ENCODE measurements at regions not wholly inside any gene's neighbourhood (a gene's known extent, or its start where the extent isn't known, plus 50 kb on each side); places are given as distances from the start of the nearest gene placed in this dataset.

DNA sequence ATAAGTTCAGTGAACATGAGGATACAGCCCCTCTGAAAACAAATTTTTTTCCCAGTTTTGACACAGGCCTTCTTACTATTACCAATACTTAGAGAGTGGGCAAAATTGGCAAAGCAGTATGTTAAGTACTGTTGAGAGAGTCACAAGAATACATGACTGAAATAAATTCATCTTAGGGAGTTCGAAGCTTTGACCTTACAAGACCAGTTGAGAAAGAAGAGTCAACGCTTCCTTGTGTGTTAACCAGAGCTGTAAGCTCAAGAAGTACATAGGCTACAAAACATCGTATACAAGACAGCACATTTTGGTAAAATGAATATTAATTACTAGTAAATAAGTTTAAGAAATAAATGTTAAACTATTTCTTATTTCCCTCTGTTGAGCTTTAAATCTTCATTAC lies 164.4 kb upstream of the RORA start:
- peaks cover 7% of the 10 kb centered on the region for H3K27me3 Mint-ChIP-seq
- H3K27ac Mint-ChIP-seq: no peak overlapping the region
- TF ChIP-seq, protein P1, sequence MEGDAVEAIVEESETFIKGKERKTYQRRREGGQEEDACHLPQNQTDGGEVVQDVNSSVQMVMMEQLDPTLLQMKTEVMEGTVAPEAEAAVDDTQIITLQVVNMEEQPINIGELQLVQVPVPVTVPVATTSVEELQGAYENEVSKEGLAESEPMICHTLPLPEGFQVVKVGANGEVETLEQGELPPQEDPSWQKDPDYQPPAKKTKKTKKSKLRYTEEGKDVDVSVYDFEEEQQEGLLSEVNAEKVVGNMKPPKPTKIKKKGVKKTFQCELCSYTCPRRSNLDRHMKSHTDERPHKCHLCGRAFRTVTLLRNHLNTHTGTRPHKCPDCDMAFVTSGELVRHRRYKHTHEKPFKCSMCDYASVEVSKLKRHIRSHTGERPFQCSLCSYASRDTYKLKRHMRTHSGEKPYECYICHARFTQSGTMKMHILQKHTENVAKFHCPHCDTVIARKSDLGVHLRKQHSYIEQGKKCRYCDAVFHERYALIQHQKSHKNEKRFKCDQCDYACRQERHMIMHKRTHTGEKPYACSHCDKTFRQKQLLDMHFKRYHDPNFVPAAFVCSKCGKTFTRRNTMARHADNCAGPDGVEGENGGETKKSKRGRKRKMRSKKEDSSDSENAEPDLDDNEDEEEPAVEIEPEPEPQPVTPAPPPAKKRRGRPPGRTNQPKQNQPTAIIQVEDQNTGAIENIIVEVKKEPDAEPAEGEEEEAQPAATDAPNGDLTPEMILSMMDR (conservative IDR thresholded peaks at IDR 0.05): no peak
- peaks cover 4% of the 10 kb centered on the region for H3K4me1 Mint-ChIP-seq (ENCODE audit: unreplicated experiment)
- H3K9me3 Mint-ChIP-seq: no peaks in the 10 kb centered on the region
- H3K36me3 Mint-ChIP-seq: no peaks in the 10 kb centered on the region
- no peak overlapping the region for H3K4me3 Mint-ChIP-seq
- DNase-seq (ENCODE audit: extremely low spot score, unreplicated experiment): no peak

DNA sequence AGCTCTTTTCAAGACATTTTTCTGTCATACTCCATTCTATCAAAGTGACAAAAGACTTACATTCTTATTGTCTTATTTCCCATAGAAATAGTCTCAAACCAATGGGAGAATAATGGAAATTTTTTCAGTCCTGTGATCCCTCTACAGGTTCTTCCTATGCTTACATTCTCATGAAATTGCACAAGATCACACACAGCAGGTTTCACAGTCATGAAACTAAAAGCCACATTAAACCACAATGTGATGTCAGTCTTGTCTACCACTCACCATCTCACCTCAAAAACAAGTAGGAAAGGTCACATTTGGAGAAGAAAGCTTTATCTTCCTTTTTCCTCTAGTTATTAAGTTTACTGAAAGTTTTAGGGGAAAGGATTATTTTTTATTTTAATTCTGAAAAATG lies 161.0 kb upstream of the RORA start:
- peaks cover 4% of the 10 kb centered on the region for H3K4me1 Mint-ChIP-seq (ENCODE audit: unreplicated experiment)
- H3K9me3 Mint-ChIP-seq: peaks cover 2% of the 10 kb centered on the region
- H3K36me3 Mint-ChIP-seq: no peaks in the 10 kb centered on the region
- no peak for DNase-seq (ENCODE audit: extremely low spot score, unreplicated experiment)
- H3K4me3 Mint-ChIP-seq: no peak overlapping the region
- H3K27me3 Mint-ChIP-seq: peaks cover 9% of the 10 kb centered on the region
- H3K27ac Mint-ChIP-seq: no peak overlapping the region
- TF ChIP-seq, protein P1 (conservative IDR thresholded peaks at IDR 0.05): no peak

DNA sequence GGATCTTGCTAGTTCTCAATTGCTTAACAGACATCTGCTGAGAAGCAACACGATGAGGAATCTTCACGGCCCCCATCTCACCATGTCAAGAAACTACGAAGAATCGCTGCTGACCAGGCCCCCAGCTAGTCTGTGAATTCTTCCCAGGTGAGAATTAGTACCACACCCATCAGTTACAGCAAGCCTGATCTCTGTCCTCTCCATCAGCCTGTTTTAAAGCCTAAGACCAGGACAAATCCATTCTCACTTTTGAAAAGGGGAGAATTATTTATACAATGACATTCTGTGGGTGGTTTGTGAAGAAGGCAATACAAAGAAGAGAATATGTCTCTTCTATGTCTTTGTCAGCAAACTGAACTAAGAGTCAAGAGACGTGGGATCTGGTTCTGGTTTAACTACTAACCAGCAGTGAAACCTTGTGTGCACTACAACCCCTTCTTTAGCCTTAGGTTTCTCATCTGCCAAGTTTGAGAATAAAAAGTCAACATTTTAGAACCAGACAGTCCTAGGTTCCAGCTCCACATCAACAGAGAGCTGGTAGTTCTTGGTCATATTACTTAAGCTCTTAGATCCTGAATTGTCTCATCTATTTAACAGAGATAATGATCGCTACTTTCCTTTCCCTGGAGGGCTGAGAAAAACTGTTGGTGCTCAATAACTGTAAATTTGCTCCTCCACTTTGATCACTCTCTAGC lies 160.4 kb upstream of the RORA start:
- peaks cover 5% of the 10 kb centered on the region for H3K9me3 Mint-ChIP-seq
- H3K4me3 Mint-ChIP-seq: no peak overlapping the region
- peaks cover 4% of the 10 kb centered on the region for H3K4me1 Mint-ChIP-seq (ENCODE audit: unreplicated experiment)
- H3K36me3 Mint-ChIP-seq: no peaks in the 10 kb centered on the region
- DNase-seq (ENCODE audit: extremely low spot score, unreplicated experiment): no peak
- TF ChIP-seq, protein P1 (conservative IDR thresholded peaks at IDR 0.05): no peak
- H3K27ac Mint-ChIP-seq: no peak overlapping the region
- peaks cover 11% of the 10 kb centered on the region for H3K27me3 Mint-ChIP-seq

DNA sequence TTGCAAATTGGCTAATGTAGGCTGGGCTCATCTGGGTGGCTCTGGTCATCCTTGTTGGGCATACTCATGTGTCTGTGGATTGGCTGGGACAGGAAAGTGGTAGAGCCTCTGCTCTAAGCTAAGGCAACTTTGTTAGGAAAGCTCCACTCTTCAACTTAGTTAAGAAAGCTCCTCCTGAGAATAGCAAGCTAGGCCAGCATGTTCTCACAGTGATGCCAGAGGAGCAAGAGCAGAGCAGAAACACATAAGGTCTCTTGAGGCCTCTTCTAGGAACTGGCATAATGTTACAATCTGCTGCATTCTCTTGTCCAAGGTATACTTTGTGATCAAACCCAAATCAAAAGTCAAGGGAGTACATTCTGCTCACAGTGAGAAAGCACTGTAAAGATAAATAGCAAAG lies 158.6 kb upstream of the RORA start:
- TF ChIP-seq, protein P1 (conservative IDR thresholded peaks at IDR 0.05): no peak
- no peaks in the 10 kb centered on the region for H3K36me3 Mint-ChIP-seq
- peaks cover 4% of the 10 kb centered on the region for H3K4me1 Mint-ChIP-seq (ENCODE audit: unreplicated experiment)
- DNase-seq (ENCODE audit: extremely low spot score, unreplicated experiment): no peak
- H3K4me3 Mint-ChIP-seq: no peak overlapping the region
- peaks cover 14% of the 10 kb centered on the region for H3K27me3 Mint-ChIP-seq
- peaks cover 5% of the 10 kb centered on the region for H3K9me3 Mint-ChIP-seq
- H3K27ac Mint-ChIP-seq: no peak overlapping the region

DNA sequence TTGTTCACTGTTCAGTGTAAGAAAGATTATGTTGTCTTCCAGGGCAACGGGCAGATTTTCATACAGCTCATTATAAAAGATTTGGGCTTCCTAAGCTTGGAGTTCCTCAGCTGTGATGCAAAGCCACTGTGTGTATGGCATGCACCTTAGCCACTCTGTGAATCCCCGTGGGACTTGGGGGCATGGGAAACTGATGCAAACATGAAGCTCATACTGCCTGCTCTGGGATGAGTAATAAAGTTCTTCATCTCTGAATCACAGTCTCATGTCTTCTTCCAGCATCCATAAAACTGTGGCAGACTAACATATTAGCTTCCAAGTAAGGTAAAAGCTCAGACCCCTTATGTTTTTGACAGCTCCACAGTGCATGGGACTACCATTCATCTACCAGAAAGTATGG lies 154.3 kb upstream of the RORA start:
- H3K4me1 Mint-ChIP-seq (ENCODE audit: unreplicated experiment): no peaks in the 10 kb centered on the region
- H3K4me3 Mint-ChIP-seq: no peak overlapping the region
- H3K36me3 Mint-ChIP-seq: no peaks in the 10 kb centered on the region
- DNase-seq (ENCODE audit: extremely low spot score, unreplicated experiment): no peak
- H3K9me3 Mint-ChIP-seq: peaks cover 5% of the 10 kb centered on the region
- TF ChIP-seq, protein P1 (conservative IDR thresholded peaks at IDR 0.05): no peak
- H3K27ac Mint-ChIP-seq: no peak overlapping the region
- peaks cover 6% of the 10 kb centered on the region for H3K27me3 Mint-ChIP-seq
